HL-60/S4 treated with retinoic acid at 250 ng/mL for 4 days and 3 days (cell line): ENCODE measurements at regions not wholly inside any gene's neighbourhood (a gene's known extent, or its start where the extent isn't known, plus 50 kb on each side); places are given as distances from the start of the nearest gene placed in this dataset.

ENCODE experiments used
- in situ Hi-C: fragments of 300-500 bp; cut with MboI; formaldehyde crosslinking; loops from 2 replicates; pipeline ENCODE4 v1.7.0; 2022; ENCODE audit warnings: low sequenced_read_pairs

GRCh38 chr10:62733654-62734293 lies 70.7 kb upstream of the ADO start:
- in situ Hi-C loops, result no loop called here

GRCh38 chr10:62734781-62735463 lies 69.6 kb upstream of the ADO start:
- in situ Hi-C loops, result no loop called here

- in situ Hi-C loops, result no loop called here
These were observed 68.9 kb upstream of the ADO start for GRCh38 chr10:62735464-62736167.

- in situ Hi-C loops, result no loop called here
These were observed 68.4 kb upstream of the ADO start for GRCh38 chr10:62736168-62736546.

GRCh38 chr10:62738916-62739315 lies 65.6 kb upstream of the ADO start:
- in situ Hi-C loops, result no loop called here

GRCh38 chr10:62740885-62741745 lies 63.4 kb upstream of the ADO start:
- in situ Hi-C loops, result no loop called here

GRCh38 chr10:62741996-62742395 lies 62.5 kb upstream of the ADO start:
- in situ Hi-C loops, result no loop called here

- in situ Hi-C loops, result no loop called here
These were observed 61.9 kb upstream of the ADO start for GRCh38 chr10:62742536-62743061.

GRCh38 chr10:62744136-62744535 lies 60.4 kb upstream of the ADO start:
- in situ Hi-C loops, result no loop called here

- in situ Hi-C loops, result no loop called here
These were observed 58.9 kb upstream of the ADO start for GRCh38 chr10:62745581-62745980.

GRCh38 chr10:62746951-62747729 lies 57.4 kb upstream of the ADO start:
- in situ Hi-C loops, result no loop called here

- in situ Hi-C loops, result no loop called here
These were observed 56.1 kb upstream of the ADO start for GRCh38 chr10:62748386-62748785.

- in situ Hi-C loops, result no loop called here
These were observed 55.3 kb upstream of the ADO start for GRCh38 chr10:62749093-62749683.
